ENCODE measurements at regions not wholly inside any gene's neighbourhood (a gene's known extent, or its start where the extent isn't known, plus 50 kb on each side); places are given as distances from the start of the nearest gene placed in this dataset.

DNA sequence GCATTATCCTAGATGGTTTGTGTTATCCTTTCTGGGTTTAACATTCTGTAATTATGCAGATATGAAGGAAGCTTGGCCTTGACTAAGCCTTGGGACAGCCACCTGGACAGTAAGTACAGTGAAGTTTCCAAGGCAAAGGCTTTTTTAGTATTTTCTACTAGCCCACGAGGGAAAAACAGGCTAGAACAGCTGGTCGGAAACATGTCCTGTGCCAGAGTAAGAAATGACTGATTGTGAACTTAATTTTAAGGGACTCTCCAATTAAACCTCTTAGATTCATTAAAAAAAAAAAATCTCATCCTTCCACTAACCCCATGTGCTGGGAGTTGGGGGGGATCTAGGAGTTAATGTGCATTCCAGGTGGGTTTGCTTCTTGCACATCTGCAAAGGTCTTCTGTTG lies 720.8 kb downstream of the SLC4A3 start:
- TF ChIP-seq POLR2A (IDR thresholded peaks at IDR 0.05), result no peak
- TF ChIP-seq, protein P1, sequence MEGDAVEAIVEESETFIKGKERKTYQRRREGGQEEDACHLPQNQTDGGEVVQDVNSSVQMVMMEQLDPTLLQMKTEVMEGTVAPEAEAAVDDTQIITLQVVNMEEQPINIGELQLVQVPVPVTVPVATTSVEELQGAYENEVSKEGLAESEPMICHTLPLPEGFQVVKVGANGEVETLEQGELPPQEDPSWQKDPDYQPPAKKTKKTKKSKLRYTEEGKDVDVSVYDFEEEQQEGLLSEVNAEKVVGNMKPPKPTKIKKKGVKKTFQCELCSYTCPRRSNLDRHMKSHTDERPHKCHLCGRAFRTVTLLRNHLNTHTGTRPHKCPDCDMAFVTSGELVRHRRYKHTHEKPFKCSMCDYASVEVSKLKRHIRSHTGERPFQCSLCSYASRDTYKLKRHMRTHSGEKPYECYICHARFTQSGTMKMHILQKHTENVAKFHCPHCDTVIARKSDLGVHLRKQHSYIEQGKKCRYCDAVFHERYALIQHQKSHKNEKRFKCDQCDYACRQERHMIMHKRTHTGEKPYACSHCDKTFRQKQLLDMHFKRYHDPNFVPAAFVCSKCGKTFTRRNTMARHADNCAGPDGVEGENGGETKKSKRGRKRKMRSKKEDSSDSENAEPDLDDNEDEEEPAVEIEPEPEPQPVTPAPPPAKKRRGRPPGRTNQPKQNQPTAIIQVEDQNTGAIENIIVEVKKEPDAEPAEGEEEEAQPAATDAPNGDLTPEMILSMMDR (IDR thresholded peaks at IDR 0.05), result no peak
- Histone ChIP-seq H3K36me3 (replicated peaks in 1 of 2) (no peaks in the 10 kb centered on the region), H3K4me3 (no peak overlapping the region), H3K4me1 (replicated peaks in 1 of 2) (no peaks in the 10 kb centered on the region), H3K27ac (no peak overlapping the region), H3K27me3 (no peaks in the 10 kb centered on the region), H3K9me3 (replicated peaks in 1 of 3) (no peaks in the 10 kb centered on the region)
- 80 to 89% (median 84%) methylated on average over 2 of the region's 2 CpGs for WGBS, 4 donors
- intact Hi-C loops (cut with DNase I), result no loop called here
- DNase-seq, result no peak

DNA sequence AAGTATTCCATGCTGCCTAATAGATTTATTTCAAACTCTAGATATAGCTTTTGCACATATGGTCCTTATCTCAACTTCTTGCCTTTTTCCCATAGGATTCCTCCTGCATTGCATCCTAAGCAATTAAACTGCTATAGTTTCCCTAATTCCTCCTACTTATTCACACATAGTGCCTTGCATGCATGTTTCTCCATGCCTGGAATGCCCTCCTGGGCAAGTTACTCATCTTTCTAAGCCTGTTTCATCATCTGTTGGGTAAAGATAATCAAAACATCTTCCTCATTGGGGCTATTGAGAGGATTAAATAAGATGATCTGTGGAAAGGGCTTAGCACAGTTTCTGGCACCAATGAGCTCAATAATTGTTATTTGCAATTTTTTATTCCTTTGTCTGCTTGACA lies 726.5 kb downstream of the SLC4A3 start:
- H3K4me3 ChIP-seq, result no peak overlapping the region
- TF ChIP-seq, protein P1 (IDR thresholded peaks at IDR 0.05), result no peak
- TF ChIP-seq POLR2A (IDR thresholded peaks at IDR 0.05), result no peak

DNA sequence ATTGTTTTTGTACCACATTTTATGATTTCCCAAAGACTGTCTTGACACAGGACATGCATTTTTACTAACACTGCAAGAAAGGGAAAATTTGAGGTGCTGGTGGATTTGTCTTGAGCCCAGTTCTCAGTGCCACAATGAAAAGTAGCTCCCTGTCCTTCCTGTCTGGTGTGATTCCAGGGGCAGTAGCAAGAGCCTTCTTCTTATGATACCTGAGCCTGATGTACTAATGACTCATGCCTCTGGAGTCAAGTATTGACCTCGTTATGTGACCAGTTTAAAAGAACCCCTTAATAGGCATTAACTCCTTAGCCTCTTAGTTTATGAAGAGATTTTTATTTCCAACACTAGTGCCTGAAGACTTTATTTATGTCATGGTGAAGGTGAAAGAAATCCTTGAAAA lies 728.6 kb downstream of the SLC4A3 start:
- TF ChIP-seq, protein P1 (IDR thresholded peaks at IDR 0.05), result no peak
- no peak for TF ChIP-seq POLR2A (IDR thresholded peaks at IDR 0.05)
- Histone ChIP-seq H3K27me3 (no peaks in the 10 kb centered on the region), H3K4me3 (no peak overlapping the region), H3K9me3 (replicated peaks in 1 of 3) (no peaks in the 10 kb centered on the region), H3K4me1 (replicated peaks in 1 of 2) (no peaks in the 10 kb centered on the region), H3K27ac (no peak overlapping the region), H3K36me3 (replicated peaks in 1 of 2) (no peaks in the 10 kb centered on the region)
- no peak for DNase-seq
- intact Hi-C loops (cut with DNase I), result no loop called here
- 18 to 28% (median 26%) methylated on average over 1 of the region's 1 CpG for WGBS, 4 donors

More for the DNA sequence above, 726.5 kb downstream of the SLC4A3 start:
- no peak for DNase-seq
- intact Hi-C loops (cut with DNase I), result no loop called here
- Histone ChIP-seq H3K4me1 (replicated peaks in 1 of 2) (no peaks in the 10 kb centered on the region), H3K27me3 (no peaks in the 10 kb centered on the region), H3K9me3 (replicated peaks in 1 of 3) (no peaks in the 10 kb centered on the region), H3K36me3 (replicated peaks in 1 of 2) (no peaks in the 10 kb centered on the region), H3K27ac (no peak overlapping the region)

DNA sequence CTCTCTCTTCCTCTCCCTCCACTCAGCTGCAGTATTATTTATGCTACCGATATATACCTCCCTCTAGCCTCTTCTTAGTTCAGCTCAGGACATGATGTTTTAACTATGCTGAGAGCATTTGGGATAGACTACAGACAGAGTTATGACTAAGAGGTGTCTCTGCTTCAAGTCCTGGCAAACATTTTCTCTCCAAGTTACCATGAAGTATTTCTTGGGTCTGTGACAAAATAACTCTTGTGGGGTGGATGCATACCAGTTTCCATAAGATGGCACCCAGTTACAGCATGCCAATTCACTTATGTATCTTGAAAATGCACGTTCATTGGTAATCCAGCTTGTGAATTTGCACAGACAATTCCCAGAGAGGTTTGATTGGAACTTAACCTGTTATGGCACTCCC lies 737.6 kb downstream of the SLC4A3 start:
- Histone ChIP-seq H3K36me3 (replicated peaks in 1 of 2) (no peaks in the 10 kb centered on the region), H3K27ac (no peak overlapping the region), H3K9me3 (replicated peaks in 1 of 3) (no peaks in the 10 kb centered on the region), H3K4me1 (replicated peaks in 1 of 2) (no peaks in the 10 kb centered on the region), H3K27me3 (no peaks in the 10 kb centered on the region), H3K4me3 (no peak overlapping the region)
- TF ChIP-seq, protein P1 (IDR thresholded peaks at IDR 0.05), result no peak
- no peak for TF ChIP-seq POLR2A (IDR thresholded peaks at IDR 0.05)
- WGBS, 4 donors, result 70 to 84% (median 78%) methylated on average over 2 of the region's 2 CpGs
- intact Hi-C loops (cut with DNase I), result no loop called here
- no peak for DNase-seq
